DOHH2 (cell line): ENCODE measurements at regions not wholly inside any gene's neighbourhood (a gene's known extent, or its start where the extent isn't known, plus 50 kb on each side); places are given as distances from the start of the nearest gene placed in this dataset.

Source experiments
- CTCF ChIP-seq: fragments of 200-600 bp; sonication (generic); IDR thresholded peaks from one replicate; pipeline ENCODE4 v1.5.1; 2014; ENCODE audit warnings: antibody characterized with exemption, mild to moderate bottlenecking, low read depth, low read length; ENCODE audit not compliant: poor library complexity, severe bottlenecking
- EZH2phosphoT487 ChIP-seq: fragments of 200-600 bp; sonication (generic); IDR thresholded peaks from 2 replicates; pipeline ENCODE4 v1.6.1; 2017; ENCODE audit warnings: borderline replicate concordance, mild to moderate bottlenecking, antibody characterized with exemption, low read length, moderate library complexity, mixed read lengths

GRCh38 chr3:106631373-106632108 is 745.7 kb upstream of the CCDC54 start:
- no peak for TF ChIP-seq CTCF
- TF ChIP-seq EZH2phosphoT487: no peak
